GM12875 (cell line): ENCODE measurements at regions not wholly inside any gene's neighbourhood (a gene's known extent, or its start where the extent isn't known, plus 50 kb on each side); places are given as distances from the start of the nearest gene placed in this dataset.

ENCODE experiments used
- H3K4me3 ChIP-seq: one replicate; pipeline ENCODE4 v1.5.1; 2011; ENCODE audit warnings: low read depth, low read length, control low read depth
- TF ChIP-seq, protein P1 (sequence below): IDR thresholded peaks from 2 replicates; pipeline ENCODE4 v1.5.1; 2011; ENCODE audit warnings: low read depth, mild to moderate bottlenecking, control low read depth, inconsistent platforms, low read length, moderate library complexity, borderline replicate concordance; ENCODE audit not compliant: insufficient read depth

DNA sequence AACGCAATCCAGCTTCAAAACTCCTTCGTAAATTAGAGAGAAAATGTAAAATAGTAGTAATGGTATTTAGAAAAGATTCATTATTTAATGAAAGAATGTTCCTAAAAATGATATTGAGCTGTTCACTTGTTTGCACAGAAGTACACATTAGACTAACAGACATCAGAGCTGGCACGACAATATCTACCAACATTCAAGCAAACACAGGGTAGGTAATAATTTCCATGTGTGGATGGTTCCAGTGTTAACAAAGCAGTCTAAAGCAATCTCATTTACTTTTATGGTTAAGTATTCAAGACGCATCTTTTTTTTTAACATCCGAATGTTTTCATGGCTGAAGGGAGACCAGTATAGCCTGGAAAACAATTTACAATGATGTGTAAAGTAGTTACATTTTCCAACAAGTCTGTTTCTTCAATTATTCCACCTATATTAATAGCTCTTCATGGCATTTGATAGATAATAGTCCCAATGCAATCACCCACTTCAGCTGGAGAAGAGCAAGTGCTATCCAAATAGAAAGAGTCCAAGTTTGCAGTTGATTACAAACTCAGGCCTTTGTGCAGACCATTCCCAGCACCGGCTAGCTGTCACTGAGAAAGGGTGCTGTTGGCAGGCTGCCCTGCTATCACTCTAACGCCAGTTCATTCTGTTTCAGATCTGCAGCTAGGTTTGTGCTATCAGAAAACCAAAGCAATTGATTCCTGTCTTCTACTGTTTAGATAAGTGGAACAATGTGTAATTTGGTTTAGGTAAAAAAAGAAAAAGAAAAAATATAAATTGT lies 458.8 kb downstream of the DTWD2 start:
- TF ChIP-seq, protein P1, sequence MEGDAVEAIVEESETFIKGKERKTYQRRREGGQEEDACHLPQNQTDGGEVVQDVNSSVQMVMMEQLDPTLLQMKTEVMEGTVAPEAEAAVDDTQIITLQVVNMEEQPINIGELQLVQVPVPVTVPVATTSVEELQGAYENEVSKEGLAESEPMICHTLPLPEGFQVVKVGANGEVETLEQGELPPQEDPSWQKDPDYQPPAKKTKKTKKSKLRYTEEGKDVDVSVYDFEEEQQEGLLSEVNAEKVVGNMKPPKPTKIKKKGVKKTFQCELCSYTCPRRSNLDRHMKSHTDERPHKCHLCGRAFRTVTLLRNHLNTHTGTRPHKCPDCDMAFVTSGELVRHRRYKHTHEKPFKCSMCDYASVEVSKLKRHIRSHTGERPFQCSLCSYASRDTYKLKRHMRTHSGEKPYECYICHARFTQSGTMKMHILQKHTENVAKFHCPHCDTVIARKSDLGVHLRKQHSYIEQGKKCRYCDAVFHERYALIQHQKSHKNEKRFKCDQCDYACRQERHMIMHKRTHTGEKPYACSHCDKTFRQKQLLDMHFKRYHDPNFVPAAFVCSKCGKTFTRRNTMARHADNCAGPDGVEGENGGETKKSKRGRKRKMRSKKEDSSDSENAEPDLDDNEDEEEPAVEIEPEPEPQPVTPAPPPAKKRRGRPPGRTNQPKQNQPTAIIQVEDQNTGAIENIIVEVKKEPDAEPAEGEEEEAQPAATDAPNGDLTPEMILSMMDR = no peak
- no peak overlapping the region for H3K4me3 ChIP-seq

DNA sequence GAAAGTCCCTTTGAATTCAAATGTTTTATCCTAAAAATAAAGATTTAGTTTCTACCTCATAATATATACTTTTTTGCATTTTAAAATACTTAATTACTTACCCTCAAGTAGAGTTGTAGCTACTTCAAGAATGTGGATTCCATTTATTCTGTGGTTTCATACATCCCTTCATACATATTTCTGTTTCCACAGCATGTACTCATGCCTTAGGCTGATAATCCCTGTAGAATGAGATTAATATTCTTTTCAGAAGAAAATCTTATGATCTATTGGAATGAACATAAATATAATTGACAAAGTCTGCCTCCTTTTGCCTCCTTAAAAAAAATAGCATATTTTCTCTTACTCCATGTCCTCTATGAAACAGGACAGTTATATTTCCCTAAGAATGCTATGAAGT lies 465.7 kb downstream of the DTWD2 start:
- no peak overlapping the region for H3K4me3 ChIP-seq
- TF ChIP-seq, protein P1 = no peak

DNA sequence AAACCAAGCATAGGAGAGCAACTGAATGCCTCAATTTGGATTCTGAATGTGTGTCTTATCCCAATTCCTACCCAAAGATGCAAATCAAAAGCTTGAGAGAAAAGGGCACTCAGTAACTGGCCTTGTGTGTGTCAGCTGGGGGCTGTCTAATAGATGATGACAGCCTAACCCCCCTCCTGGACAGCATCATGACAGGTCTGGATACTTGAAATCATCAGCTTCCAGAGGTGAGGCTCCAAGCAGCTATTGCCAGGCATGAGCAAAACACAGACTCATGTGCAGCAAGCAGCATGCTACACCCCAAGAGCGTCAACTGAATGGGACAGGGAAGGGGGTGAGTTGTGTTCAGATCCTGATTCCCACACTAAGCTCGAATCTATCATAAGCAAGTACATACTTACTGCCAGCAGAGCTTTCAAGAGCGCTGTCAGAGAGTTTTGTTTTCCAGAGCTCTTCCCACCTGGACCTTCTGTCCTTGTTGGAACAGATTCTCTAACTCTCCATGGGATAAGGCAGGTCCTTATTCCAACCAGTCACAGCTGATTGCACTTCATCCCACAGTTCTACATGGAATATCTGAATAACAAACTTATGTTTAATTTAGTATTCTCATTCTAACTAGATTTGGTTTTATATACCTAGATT lies 467.5 kb downstream of the DTWD2 start:
- H3K4me3 ChIP-seq = no peak overlapping the region
- TF ChIP-seq, protein P1 = no peak

DNA sequence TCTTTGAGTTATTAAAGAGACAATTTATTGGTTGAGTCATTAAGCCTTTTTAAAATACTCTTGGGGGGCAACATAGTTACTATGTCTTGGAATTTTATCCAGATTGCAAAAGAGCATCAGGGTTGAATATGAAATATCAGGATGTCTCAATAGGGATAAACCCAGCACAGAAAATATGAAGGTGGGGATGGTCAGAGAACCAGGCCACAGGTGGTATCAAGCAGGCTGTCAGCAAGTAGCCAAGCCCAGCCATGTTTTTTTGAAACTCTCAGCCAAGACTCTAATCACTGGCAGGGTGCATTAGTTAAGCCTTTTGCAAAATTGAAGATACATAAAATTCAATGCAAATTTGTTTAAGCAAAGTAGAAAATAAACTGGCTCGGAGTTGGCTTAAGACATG lies 468.9 kb downstream of the DTWD2 start:
- H3K4me3 ChIP-seq = no peak overlapping the region
- TF ChIP-seq, protein P1 = no peak

DNA sequence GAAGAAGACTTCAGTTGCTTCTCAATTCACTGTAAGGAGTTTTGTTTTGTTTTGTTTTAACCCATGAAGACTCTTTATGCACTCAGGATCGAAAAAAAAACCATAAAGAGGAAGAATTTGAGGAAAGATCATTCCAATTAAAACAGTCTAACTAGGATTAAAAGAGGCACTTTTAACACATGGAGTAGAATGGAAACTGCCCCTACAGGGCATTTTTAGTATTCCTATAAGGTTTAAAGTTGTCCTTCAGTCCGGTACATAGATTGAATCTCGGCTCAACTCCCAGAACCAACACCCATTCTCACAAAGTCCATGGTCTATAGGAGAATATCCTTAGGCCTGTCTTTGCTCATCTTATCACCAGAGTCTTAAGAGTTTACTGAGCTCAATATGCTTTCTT lies 469.6 kb downstream of the DTWD2 start:
- TF ChIP-seq, protein P1 = no peak
- no peak overlapping the region for H3K4me3 ChIP-seq

DNA sequence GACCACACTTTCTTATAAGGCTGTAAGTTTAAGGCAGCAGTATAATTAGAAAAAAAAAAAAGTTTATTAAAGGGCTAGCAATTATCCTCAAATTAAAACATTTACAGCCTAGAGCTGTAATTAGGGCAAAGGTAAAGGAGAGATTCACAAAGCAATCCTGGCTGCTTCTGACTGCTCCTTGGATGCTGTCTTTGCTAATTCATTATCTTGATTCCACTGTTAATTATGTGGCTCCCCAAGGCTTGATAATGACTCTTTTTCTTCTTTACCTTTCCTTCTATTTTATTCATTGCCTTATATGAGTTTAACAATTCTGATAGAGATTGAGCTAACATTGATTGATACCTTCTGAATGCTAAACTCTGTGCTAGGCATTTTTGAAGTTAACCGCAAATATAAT lies 476.5 kb downstream of the DTWD2 start:
- no peak overlapping the region for H3K4me3 ChIP-seq
- TF ChIP-seq, protein P1 = no peak
